ENCODE measurements at regions not wholly inside any gene's neighbourhood (a gene's known extent, or its start where the extent isn't known, plus 50 kb on each side); places are given as distances from the start of the nearest gene placed in this dataset.

DNA sequence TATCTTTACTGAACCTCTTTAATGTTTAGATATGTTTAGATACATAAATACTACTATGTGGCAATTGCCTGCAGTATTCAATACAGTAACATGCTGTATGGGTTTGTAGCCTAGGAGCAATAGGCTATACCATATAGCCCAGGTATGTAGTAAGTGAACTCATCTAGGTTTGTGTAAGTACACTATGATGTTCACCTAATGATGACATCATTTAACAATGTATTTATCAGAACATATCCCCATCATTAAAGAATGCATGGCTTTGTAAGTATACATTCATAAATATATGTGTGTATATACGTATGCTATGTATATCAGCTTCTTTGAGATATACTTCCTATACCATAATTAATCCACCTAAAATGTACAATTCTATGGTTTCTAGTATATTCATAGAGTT lies 631.2 kb upstream of the MAN1A1 start:
- DNase-seq (ENCODE audit: extremely low read depth, low read depth), result no peak
- TF ChIP-seq, protein P1, sequence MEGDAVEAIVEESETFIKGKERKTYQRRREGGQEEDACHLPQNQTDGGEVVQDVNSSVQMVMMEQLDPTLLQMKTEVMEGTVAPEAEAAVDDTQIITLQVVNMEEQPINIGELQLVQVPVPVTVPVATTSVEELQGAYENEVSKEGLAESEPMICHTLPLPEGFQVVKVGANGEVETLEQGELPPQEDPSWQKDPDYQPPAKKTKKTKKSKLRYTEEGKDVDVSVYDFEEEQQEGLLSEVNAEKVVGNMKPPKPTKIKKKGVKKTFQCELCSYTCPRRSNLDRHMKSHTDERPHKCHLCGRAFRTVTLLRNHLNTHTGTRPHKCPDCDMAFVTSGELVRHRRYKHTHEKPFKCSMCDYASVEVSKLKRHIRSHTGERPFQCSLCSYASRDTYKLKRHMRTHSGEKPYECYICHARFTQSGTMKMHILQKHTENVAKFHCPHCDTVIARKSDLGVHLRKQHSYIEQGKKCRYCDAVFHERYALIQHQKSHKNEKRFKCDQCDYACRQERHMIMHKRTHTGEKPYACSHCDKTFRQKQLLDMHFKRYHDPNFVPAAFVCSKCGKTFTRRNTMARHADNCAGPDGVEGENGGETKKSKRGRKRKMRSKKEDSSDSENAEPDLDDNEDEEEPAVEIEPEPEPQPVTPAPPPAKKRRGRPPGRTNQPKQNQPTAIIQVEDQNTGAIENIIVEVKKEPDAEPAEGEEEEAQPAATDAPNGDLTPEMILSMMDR (IDR thresholded peaks at IDR 0.05; ENCODE audit: low read depth, low read length, missing control alignments), result no peak
- H3K4me3 ChIP-seq (replicated peaks; ENCODE audit: low read depth, low read length), result no peak overlapping the region

DNA sequence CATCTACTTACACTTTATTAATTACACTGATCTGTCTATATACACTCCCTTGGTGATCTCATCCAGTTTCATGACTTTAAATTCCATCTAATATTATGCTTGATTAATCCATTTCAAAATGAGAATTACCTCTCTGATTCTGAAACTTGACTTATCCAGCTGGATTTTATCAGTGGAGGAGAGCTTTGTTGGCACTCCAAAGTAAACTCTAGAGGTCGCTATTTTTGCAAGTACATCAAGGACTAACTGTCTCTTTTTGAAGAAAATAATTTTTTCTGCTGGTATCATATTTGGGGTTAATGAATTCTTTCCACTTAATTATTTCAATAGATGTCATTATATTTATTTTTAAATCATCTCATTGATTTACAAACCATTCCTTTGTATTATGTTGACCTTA lies 630.3 kb upstream of the MAN1A1 start:
- DNase-seq (ENCODE audit: extremely low read depth, low read depth), result no peak
- H3K4me3 ChIP-seq (replicated peaks; ENCODE audit: low read depth, low read length), result no peak overlapping the region
- TF ChIP-seq, protein P1 (IDR thresholded peaks at IDR 0.05; ENCODE audit: low read depth, low read length, missing control alignments), result no peak

DNA sequence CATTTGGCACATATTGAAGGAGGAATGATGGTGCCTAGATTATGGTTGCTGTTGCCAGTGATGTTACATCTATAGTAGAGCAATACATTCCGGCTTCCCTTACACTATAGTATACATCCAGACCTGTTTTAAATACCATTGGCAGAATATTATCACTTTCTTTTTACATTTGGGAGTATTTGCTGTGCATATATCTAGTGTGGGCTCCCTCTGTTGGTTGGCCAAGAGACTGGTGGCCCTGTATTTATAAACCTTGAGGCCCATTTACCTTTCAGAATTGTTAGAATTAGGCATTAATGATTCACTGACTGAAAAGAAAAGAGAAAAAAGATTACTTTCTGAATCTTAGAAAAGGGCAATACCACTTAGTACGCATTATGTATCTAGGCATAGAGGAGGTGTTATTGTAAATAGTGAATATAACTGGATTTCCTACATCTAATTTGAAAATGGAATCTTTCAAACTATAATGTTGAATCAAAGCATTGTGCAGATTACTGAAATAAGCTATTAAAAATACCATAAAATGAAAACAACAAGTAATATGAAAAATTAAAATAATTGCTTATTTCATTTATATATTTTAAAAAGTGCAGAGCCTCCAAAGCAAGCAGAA lies 628.8 kb upstream of the MAN1A1 start:
- no peak overlapping the region for H3K4me3 ChIP-seq (replicated peaks; ENCODE audit: low read depth, low read length)
- TF ChIP-seq, protein P1 (IDR thresholded peaks at IDR 0.05; ENCODE audit: low read depth, low read length, missing control alignments), result peak; percentile 32
- DNase-seq (ENCODE audit: extremely low read depth, low read depth), result no peak

DNA sequence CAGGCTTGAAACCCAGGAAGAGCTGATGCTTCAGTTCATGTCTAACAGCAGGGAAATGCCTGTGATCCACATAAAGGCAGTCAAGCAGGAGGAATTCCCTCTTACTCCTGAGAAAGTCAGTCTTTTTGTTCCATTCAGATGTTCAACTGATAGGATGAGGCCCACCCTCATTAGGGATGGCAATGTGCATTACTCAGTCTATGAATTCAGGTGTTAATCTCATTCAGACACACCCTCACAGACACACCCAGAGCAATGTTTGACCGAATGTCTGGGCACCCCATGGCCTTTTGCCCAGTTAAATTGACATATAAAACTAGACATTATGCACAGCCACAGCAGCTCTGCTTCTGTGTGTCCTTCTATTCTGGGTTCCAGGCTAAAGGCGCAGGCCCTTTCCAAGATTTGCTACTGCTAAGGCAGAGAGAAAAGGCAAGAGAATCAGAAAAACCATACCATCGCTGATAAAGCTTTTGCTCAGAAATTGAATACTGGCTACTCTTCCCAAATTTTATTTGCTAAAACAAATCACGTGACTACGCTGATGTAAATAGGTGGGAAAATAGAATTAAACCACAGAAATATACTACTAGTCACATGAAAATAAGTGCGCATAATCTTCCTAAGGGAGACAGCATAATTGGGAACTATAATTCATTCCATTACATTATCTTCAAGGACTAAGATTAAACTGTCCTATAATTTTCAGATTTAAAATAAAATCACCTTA lies 625.0 kb upstream of the MAN1A1 start:
- DNase-seq (ENCODE audit: extremely low read depth, low read depth), result no peak
- TF ChIP-seq, protein P1 (IDR thresholded peaks at IDR 0.05; ENCODE audit: low read depth, low read length, missing control alignments), result no peak
- no peak overlapping the region for H3K4me3 ChIP-seq (replicated peaks; ENCODE audit: low read depth, low read length)

DNA sequence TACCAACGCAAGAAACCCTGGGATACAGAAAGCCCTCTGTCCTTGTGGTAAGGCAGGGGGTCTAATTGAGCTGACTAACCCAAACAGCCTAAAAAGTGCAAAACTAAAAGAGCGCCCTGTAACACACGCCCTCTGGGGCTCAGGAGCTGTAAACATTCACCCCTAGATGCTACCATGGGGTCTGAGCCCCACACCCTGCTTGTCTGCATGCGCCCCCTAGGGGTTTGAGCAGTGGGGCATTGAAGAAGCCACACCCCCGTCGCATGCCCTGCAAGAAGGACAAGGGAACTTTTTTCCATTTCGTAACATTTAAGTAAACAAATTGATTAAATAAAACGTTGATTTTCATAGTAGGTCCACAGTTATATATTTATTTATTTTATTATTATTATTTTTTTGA lies 616.9 kb upstream of the MAN1A1 start:
- TF ChIP-seq, protein P1 (IDR thresholded peaks at IDR 0.05; ENCODE audit: low read depth, low read length, missing control alignments), result no peak
- DNase-seq (ENCODE audit: extremely low read depth, low read depth), result no peak
- no peak overlapping the region for H3K4me3 ChIP-seq (replicated peaks; ENCODE audit: low read depth, low read length)

DNA sequence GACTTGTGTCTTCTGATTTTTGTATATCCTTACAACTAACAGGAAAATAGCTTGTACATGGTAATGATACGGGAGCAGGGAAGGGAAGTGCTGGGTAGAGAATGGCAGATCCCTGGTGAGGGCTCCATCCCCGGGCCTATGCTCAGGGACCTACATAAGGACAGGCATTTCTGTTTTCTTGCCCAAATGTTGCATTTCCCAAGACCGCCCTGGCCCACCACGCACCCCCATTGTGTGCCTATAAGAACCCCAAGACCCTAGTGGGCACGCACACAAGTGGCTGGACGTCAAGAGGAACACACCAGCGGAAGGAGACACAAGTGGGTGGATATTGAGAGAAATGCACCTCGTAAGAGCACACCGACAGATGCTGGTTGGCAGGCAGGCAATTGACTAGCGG lies 616.3 kb upstream of the MAN1A1 start:
- TF ChIP-seq, protein P1 (IDR thresholded peaks at IDR 0.05; ENCODE audit: low read depth, low read length, missing control alignments), result no peak
- DNase-seq (ENCODE audit: extremely low read depth, low read depth), result no peak
- H3K4me3 ChIP-seq (replicated peaks; ENCODE audit: low read depth, low read length), result no peak overlapping the region
